H9 (cell line): ENCODE measurements at regions not wholly inside any gene's neighbourhood (a gene's known extent, or its start where the extent isn't known, plus 50 kb on each side); places are given as distances from the start of the nearest gene placed in this dataset.

Experiments used
- DNase-seq: peaks from one replicate; pipeline ENCODE4 v3.0.0-alpha.2; 2017
- H2AFZ ChIP-seq: one replicate; pipeline ENCODE4 v1.6.1; 2013; ENCODE audit warnings: mild to moderate bottlenecking, low read length, control low read depth, moderate library complexity
- H2AK5ac ChIP-seq: 2 replicates; pipeline ENCODE4 v1.6.1; 2013; ENCODE audit warnings: low read length, control low read depth, mixed read lengths; ENCODE audit not compliant: insufficient read length
- H2BK120ac ChIP-seq: one replicate; pipeline ENCODE4 v1.6.1; 2013; ENCODE audit warnings: low read depth, mild to moderate bottlenecking, low read length, control low read depth, inconsistent platforms; ENCODE audit not compliant: poor library complexity, severe bottlenecking
- H2BK12ac ChIP-seq: 2 replicates; pipeline ENCODE4 v1.6.1; 2013; ENCODE audit warnings: low read length, control low read depth, mixed read lengths, low read depth; ENCODE audit not compliant: insufficient read length
- H2BK15ac ChIP-seq: 2 replicates; pipeline ENCODE4 v1.6.1; 2013; ENCODE audit warnings: low read depth, low read length, control low read depth
- H2BK20ac ChIP-seq: one replicate; pipeline ENCODE4 v1.6.1; 2013; ENCODE audit warnings: low read depth, mild to moderate bottlenecking, low read length, control low read depth, inconsistent platforms; ENCODE audit not compliant: poor library complexity, severe bottlenecking
- H2BK5ac ChIP-seq: 2 replicates; pipeline ENCODE4 v1.6.1; 2013; ENCODE audit warnings: low read length, control low read depth, mixed read lengths; ENCODE audit not compliant: insufficient read length
- H3K14ac ChIP-seq: 2 replicates; pipeline ENCODE4 v1.6.1; 2013; ENCODE audit warnings: low read length, control low read depth; ENCODE audit not compliant: insufficient read depth
- H3K18ac ChIP-seq: 2 replicates; pipeline ENCODE4 v1.6.1; 2013; ENCODE audit warnings: low read depth, mild to moderate bottlenecking, mixed read lengths, low read length, control low read depth; ENCODE audit not compliant: insufficient read length
- H3K23ac ChIP-seq: 2 replicates; pipeline ENCODE4 v1.6.1; 2013; ENCODE audit warnings: low read length, control low read depth, mixed read lengths, low read depth; ENCODE audit not compliant: insufficient read length
- H3K23me2 ChIP-seq: 2 replicates; pipeline ENCODE4 v1.6.1; 2013; ENCODE audit warnings: low read depth, mild to moderate bottlenecking, mixed read lengths, low read length, control low read depth; ENCODE audit not compliant: insufficient read length, poor library complexity, severe bottlenecking
- H3K27ac ChIP-seq: 2 replicates; pipeline ENCODE4 v1.5.1; 2013; ENCODE audit warnings: low read length, control low read depth, mixed read lengths, low read depth; ENCODE audit not compliant: insufficient read length
- H3K27me3 ChIP-seq: 2 replicates; pipeline ENCODE4 v1.6.1; 2013; ENCODE audit warnings: low read length, control low read depth, inconsistent platforms; ENCODE audit not compliant: insufficient read depth
- H3K4ac ChIP-seq: 2 replicates; pipeline ENCODE4 v1.6.1; 2013; ENCODE audit warnings: low read depth, mild to moderate bottlenecking, control low read depth, inconsistent platforms, low read length, moderate library complexity
- H3K4me1 ChIP-seq: 2 replicates; pipeline ENCODE4 v1.6.1; 2013; ENCODE audit warnings: low read length, control low read depth, inconsistent platforms; ENCODE audit not compliant: insufficient read depth
- H3K4me2 ChIP-seq: 2 replicates; pipeline ENCODE4 v1.6.1; 2013; ENCODE audit warnings: low read length, control low read depth, mixed read lengths; ENCODE audit not compliant: insufficient read length, insufficient read depth
- H3K56ac ChIP-seq: 2 replicates; pipeline ENCODE4 v1.6.1; 2013; ENCODE audit warnings: low read depth, mild to moderate bottlenecking, mixed read lengths, low read length, control low read depth; ENCODE audit not compliant: insufficient read length
- H3K79me1 ChIP-seq: 2 replicates; pipeline ENCODE4 v1.6.1; 2013; ENCODE audit warnings: low read depth, mild to moderate bottlenecking, moderate library complexity, low read length, control low read depth, inconsistent platforms; ENCODE audit not compliant: insufficient read depth, poor library complexity, severe bottlenecking
- H3K79me2 ChIP-seq: 2 replicates; pipeline ENCODE4 v1.6.1; 2013; ENCODE audit warnings: low read length, control low read depth, inconsistent platforms; ENCODE audit not compliant: insufficient read depth
- H3K9ac ChIP-seq: 2 replicates; pipeline ENCODE4 v1.6.1; 2013; ENCODE audit warnings: low read length, control low read depth, mixed read lengths; ENCODE audit not compliant: insufficient read length; ENCODE audit errors: extremely low read depth
- H3K9me3 ChIP-seq: one replicate; pipeline ENCODE4 v1.6.1; 2013; ENCODE audit warnings: low read depth, low read length, inconsistent platforms; ENCODE audit not compliant: control insufficient read depth
- H3T11ph ChIP-seq: one replicate; pipeline ENCODE4 v1.6.1; 2013; ENCODE audit warnings: mild to moderate bottlenecking, low read length, control low read depth, inconsistent platforms
- H4K20me1 ChIP-seq: one replicate; pipeline ENCODE4 v1.6.1; 2013; ENCODE audit not compliant: control insufficient read depth, insufficient read length, insufficient read depth
- H4K5ac ChIP-seq: 2 replicates; pipeline ENCODE4 v1.6.1; 2013; ENCODE audit warnings: low read depth, mild to moderate bottlenecking, mixed read lengths, low read length, control low read depth; ENCODE audit not compliant: insufficient read length
- H4K8ac ChIP-seq: replicated peaks from 2 replicates; pipeline ENCODE4 v1.6.1; 2013; ENCODE audit warnings: low read length, control low read depth, mixed read lengths, low read depth; ENCODE audit not compliant: insufficient read length
- H4K91ac ChIP-seq: 2 replicates; pipeline ENCODE4 v1.6.1; 2013; ENCODE audit warnings: low read depth, mild to moderate bottlenecking, moderate library complexity, mixed read lengths, low read length, control low read depth; ENCODE audit not compliant: insufficient read length
- H3K27ac Mint-ChIP-seq, 3 experiments: 2 replicates in 2 of 3; 3 replicates in 1 of 3; pipeline ENCODE4 v1.8.0; 2020 to 2021; ENCODE audit warnings: mixed read lengths in 3 of 3, mild to moderate bottlenecking in 1 of 3, moderate library complexity in 1 of 3
- H3K27me3 Mint-ChIP-seq: 2 replicates; pipeline ENCODE4 v1.8.0; 2021; ENCODE audit warnings: low read depth, mild to moderate bottlenecking, moderate library complexity, mixed read lengths
- H3K36me3 Mint-ChIP-seq, 3 experiments: 2 replicates in 2 of 3; 3 replicates in 1 of 3; pipeline ENCODE4 v1.8.0; 2020 to 2021; ENCODE audit warnings: low read depth in 3 of 3, mixed read lengths in 3 of 3; ENCODE audit not compliant: insufficient read depth in 1 of 3
- H3K4me1 Mint-ChIP-seq, 2 experiments: 2 replicates each; pipeline ENCODE4 v1.8.0; 2020; ENCODE audit warnings: mixed read lengths in 2 of 2
- H3K4me3 Mint-ChIP-seq, 2 experiments: 2 replicates in 1 of 2; 3 replicates in 1 of 2; pipeline ENCODE4 v1.8.0; 2020 to 2021; ENCODE audit warnings: mild to moderate bottlenecking in 2 of 2, mixed read lengths in 2 of 2, moderate library complexity in 1 of 2
- H3K9me3 Mint-ChIP-seq, 2 experiments: 2 replicates in 1 of 2; 3 replicates in 1 of 2; pipeline ENCODE4 v1.8.0; 2020; ENCODE audit warnings: mild to moderate bottlenecking in 2 of 2, mixed read lengths in 2 of 2, moderate library complexity in 1 of 2
- CTCF ChIP-seq: fragments of 200-600 bp; sonication (generic); conservative IDR thresholded peaks from 3 replicates; pipeline ENCODE4 v1.8.0; 2021; ENCODE audit warnings: antibody characterized with exemption, mild to moderate bottlenecking
- WGBS: extraction: QIAGEN DNeasy Blood & Tissue Kit; methylation state at CpG from one replicate; pipeline ENCODE4 v1.1.7; 2013; ENCODE audit warnings: missing lambda C conversion rate, low lambda C conversion rate, mixed read lengths; ENCODE audit not compliant: insufficient read length; ENCODE audit errors: extremely low coverage; 5-methylcytosine and 5-hydroxymethylcytosine counted together

- TF ChIP-seq CTCF = no peak
- no peak for DNase-seq
- H3K4me1 ChIP-seq = peaks cover 4% of the 10 kb centered on the region; the same call in 1 of the 2 replicates
- H2BK120ac ChIP-seq = no peak overlapping the region
- H3K9ac ChIP-seq = no peak overlapping the region
- WGBS = no CpG with 5 or more reads among the region's 2 CpGs
- H4K20me1 ChIP-seq = no peaks in the 10 kb centered on the region
- H3K23ac ChIP-seq = no peak overlapping the region
- H4K5ac ChIP-seq = no peak overlapping the region
- no peak overlapping the region for H2BK12ac ChIP-seq
- no peak overlapping the region for H3T11ph ChIP-seq
- no peak overlapping the region for H4K91ac ChIP-seq
- H3K56ac ChIP-seq = no peak overlapping the region
- peaks cover 7% of the 10 kb centered on the region for H3K9me3 ChIP-seq
- no peak overlapping the region for H2AFZ ChIP-seq
- no peak overlapping the region for H3K18ac ChIP-seq
- no peak overlapping the region for H3K4ac ChIP-seq
- no peaks in the 10 kb centered on the region for H3K27me3 ChIP-seq
- no peaks in the 10 kb centered on the region for H3K23me2 ChIP-seq
- Mint-ChIP-seq H3K36me3 (peaks cover 11 to 31% (median 14%) of the 10 kb centered on the region in 3 experiments), H3K27ac (no peak overlapping the region; a peak in 1 of 7 replicates), H3K4me1 (peaks cover 17% of the 10 kb centered on the region in 2 experiments), H3K27me3 (no peaks in the 10 kb centered on the region), H3K4me3 (no peak overlapping the region), H3K9me3 (peaks cover 14 to 25% of the 10 kb centered on the region in 2 experiments)
- H2BK20ac ChIP-seq = no peak overlapping the region
- H3K4me2 ChIP-seq = no peak overlapping the region
- H2BK15ac ChIP-seq = no peak overlapping the region
- no peaks in the 10 kb centered on the region for H3K79me2 ChIP-seq
- no peak overlapping the region for H3K14ac ChIP-seq
- no peak overlapping the region for H2AK5ac ChIP-seq
- no peaks in the 10 kb centered on the region for H3K79me1 ChIP-seq
- no peak overlapping the region for H2BK5ac ChIP-seq
- no peak overlapping the region for H4K8ac ChIP-seq
- no peak overlapping the region for H3K27ac ChIP-seq
These were observed 110.3 kb upstream of the VCX3A start for GRCh38 chrX:6645216-6645615.
